Mucosa of descending colon (tissue), 3 donors: ENCODE measurements at regions not wholly inside any gene's neighbourhood (a gene's known extent, or its start where the extent isn't known, plus 50 kb on each side); places are given as distances from the start of the nearest gene placed in this dataset.
A peak's percentile ranks its signal among the peaks of the same experiment; 100 is the strongest.

Experiments
- ATAC-seq: fragments of 200-7000 bp; cut with Tn5 transposase; one replicate; pipeline ENCODE4 v1.9.1; 2020; ENCODE audit warnings: mild to moderate bottlenecking, moderate library complexity
- DNase-seq, 3 donors: peaks; one replicate each; pipeline ENCODE4 v3.0.0-alpha.2; 2020
- H3K36me3 ChIP-seq: fragments of 200-600 bp; one replicate; pipeline ENCODE4 v1.8.0; 2021; ENCODE audit warnings: low read depth, mild to moderate bottlenecking
- H3K4me1 ChIP-seq: fragments of 200-600 bp; one replicate; pipeline ENCODE4 v1.8.0; 2021; ENCODE audit warnings: low read depth, mild to moderate bottlenecking
- H3K4me3 ChIP-seq: fragments of 200-600 bp; one replicate; pipeline ENCODE4 v1.8.0; 2021; ENCODE audit warnings: mild to moderate bottlenecking
- H3K9me3 ChIP-seq: fragments of 200-600 bp; one replicate; pipeline ENCODE4 v1.8.0; 2021; ENCODE audit warnings: mild to moderate bottlenecking
- CTCF ChIP-seq: fragments of 200-600 bp; IDR thresholded peaks from one replicate; pipeline ENCODE4 v1.8.0; 2022; ENCODE audit warnings: antibody characterized with exemption, mild to moderate bottlenecking
- intact Hi-C, 2 donors: fragments of 100-400 bp; cut with DNase I in 1 of 2; cut with micrococcal nuclease in 1 of 2; formaldehyde crosslinking; loops; one replicate each; pipeline versions ENCODE4 v1.11.0 to v1.11.1; 2022; cut with DNase I, micrococcal nuclease
- donor health status: DM: no; HTN: no; CAD: no; lungs with moderate emphysema.
- donor health status: DM: no; HTN: no; CAD: no.
- donor health status: DM: no; HTN: yes; CAD: no.

DNA sequence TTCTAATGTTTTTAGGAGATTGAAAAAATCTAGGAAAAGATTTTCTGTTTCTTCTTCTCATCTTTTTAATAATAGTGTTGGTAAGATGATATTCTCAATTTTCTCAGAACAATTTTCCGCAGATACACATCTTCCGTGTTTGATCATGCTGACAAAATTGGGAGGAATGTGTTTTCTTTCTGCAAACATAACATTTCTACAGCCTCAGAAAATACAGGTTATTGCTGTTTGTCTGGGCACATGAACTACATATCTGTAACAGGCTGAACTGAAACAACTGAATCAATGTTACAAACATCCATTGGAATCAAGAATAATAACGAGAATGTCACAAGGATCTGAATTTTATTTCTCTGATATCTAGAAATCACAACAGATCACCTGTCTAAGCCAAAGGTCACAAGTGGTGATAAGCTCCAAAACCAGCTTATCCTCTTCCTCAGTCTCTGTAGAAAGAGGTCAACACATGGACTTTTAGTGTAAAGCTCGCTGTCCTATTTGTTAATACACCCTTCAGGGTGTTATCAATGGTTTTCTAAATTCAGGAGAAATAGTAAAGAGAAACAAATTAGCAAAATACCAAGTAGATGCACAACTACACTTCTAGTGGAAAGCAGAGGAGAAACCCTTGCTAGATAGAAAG lies 197.3 kb upstream of the MARCKS start:
- no peak for TF ChIP-seq CTCF
- Histone ChIP-seq H3K9me3 (no peaks in the 10 kb centered on the region), H3K36me3 (no peaks in the 10 kb centered on the region), H3K4me1 (no peaks in the 10 kb centered on the region), H3K4me3 (no peak overlapping the region)
- ATAC-seq (no peak), DNase-seq (no peak)
- intact Hi-C loops, result no loop called here

- Histone ChIP-seq H3K36me3 (no peaks in the 10 kb centered on the region), H3K4me1 (no peaks in the 10 kb centered on the region), H3K9me3 (no peaks in the 10 kb centered on the region), H3K4me3 (no peak overlapping the region)
- no peak for DNase-seq
- intact Hi-C loops, result no loop called here
- no peak for TF ChIP-seq CTCF
- peak; percentile 22 for ATAC-seq
These were observed 196.3 kb upstream of the MARCKS start for GRCh38 chr6:113660819-113661218.

- TF ChIP-seq CTCF, result no peak
- Histone ChIP-seq H3K4me3 (no peak overlapping the region), H3K4me1 (no peaks in the 10 kb centered on the region), H3K36me3 (no peaks in the 10 kb centered on the region), H3K9me3 (no peaks in the 10 kb centered on the region)
- no peak for ATAC-seq
- DNase-seq, result no peak
- intact Hi-C loops, result no loop called here
These were observed 195.0 kb upstream of the MARCKS start for GRCh38 chr6:113662093-113662665.

GRCh38 chr6:113662688-113663333 lies 194.3 kb upstream of the MARCKS start:
- Histone ChIP-seq H3K36me3 (no peaks in the 10 kb centered on the region), H3K4me1 (no peaks in the 10 kb centered on the region), H3K9me3 (no peaks in the 10 kb centered on the region), H3K4me3 (no peak overlapping the region)
- DNase-seq, result no peak
- TF ChIP-seq CTCF, result no peak
- no peak for ATAC-seq
- intact Hi-C loops, result no loop called here

DNA sequence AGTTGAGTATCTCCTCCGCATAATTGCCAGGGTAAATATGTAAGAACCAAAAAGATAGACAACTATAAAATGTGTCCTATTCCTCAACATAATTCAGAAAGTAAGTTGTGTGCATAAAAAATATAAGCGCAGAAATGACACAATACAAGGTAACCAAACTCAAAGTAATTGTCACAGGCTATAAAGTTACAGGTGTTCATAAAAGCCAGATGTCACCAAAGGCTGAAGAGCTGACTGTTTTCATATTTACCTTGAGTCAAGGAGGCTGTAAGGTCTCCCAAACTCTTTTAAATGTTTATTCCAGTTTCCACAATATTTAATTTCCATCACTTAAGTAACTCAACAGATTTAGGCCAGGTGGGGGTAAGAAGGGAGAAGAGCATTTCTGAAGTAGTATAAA lies 192.2 kb upstream of the MARCKS start:
- no peaks in the 10 kb centered on the region for H3K36me3 ChIP-seq
- intact Hi-C loops, result no loop called here
- no peak overlapping the region for H3K4me3 ChIP-seq
- no peaks in the 10 kb centered on the region for H3K9me3 ChIP-seq
- no peak for TF ChIP-seq CTCF
- ATAC-seq (peak; percentile 62), DNase-seq (no peak)
- H3K4me1 ChIP-seq, result no peaks in the 10 kb centered on the region
